ENCODE measurements at regions not wholly inside any gene's neighbourhood (a gene's known extent, or its start where the extent isn't known, plus 50 kb on each side); places are given as distances from the start of the nearest gene placed in this dataset.

GRCh38 chr12:97967831-97968230 is 505.2 kb downstream of the RMST start:
- H3K27ac ChIP-seq, result no peak overlapping the region
- TF ChIP-seq CTCF (IDR thresholded peaks at IDR 0.05), result no peak
- no peaks in the 10 kb centered on the region for H3K9me3 ChIP-seq
- H3K4me3 ChIP-seq, result no peak overlapping the region
- H3K27me3 ChIP-seq, result no peaks in the 10 kb centered on the region
- no peaks in the 10 kb centered on the region for H3K36me3 ChIP-seq
- no peaks in the 10 kb centered on the region for H3K4me1 ChIP-seq
- DNase-seq, result no peak

DNA sequence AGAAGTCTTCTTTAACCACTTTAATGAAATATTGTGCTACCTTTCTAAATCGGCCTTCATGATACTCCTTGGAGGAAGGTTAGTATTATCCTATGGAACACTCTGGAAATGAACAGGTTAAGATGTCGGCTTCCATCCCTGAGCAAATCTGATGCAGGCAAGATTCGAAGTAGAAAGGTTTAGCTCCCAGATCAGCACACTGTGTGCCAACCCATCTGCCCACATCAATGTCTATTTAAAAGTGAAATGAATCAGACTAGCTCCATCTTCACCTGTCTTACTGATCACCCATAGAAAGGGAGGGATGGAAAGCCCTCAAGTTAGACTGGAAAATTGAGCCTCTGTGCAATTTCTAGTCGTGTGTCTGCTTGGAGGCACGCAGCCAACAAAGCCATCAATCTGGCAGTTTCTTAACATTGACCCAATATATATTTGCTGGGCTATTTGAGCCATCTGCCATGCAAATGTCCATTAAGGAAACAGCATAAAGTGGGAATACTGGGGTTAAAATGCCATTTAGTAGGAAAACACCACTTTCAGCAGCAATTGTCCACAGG is 506.1 kb downstream of the RMST start:
- Histone ChIP-seq H3K27ac (no peak overlapping the region), H3K4me1 (no peaks in the 10 kb centered on the region), H3K36me3 (no peaks in the 10 kb centered on the region), H3K4me3 (no peak overlapping the region), H3K9me3 (no peaks in the 10 kb centered on the region), H3K27me3 (no peaks in the 10 kb centered on the region)
- no peak for DNase-seq
- TF ChIP-seq CTCF (IDR thresholded peaks at IDR 0.05) (no peak), POLR2A (IDR thresholded peaks at IDR 0.05) (no peak)

GRCh38 chr12:97977870-97978405 is 515.3 kb downstream of the RMST start:
- no peak for DNase-seq
- H3K4me1 ChIP-seq, result no peaks in the 10 kb centered on the region
- H3K36me3 ChIP-seq, result no peaks in the 10 kb centered on the region
- no peaks in the 10 kb centered on the region for H3K9me3 ChIP-seq
- TF ChIP-seq POLR2A (IDR thresholded peaks at IDR 0.05) (no peak), CTCF (IDR thresholded peaks at IDR 0.05) (no peak)
- H3K4me3 ChIP-seq, result no peak overlapping the region
- no peak overlapping the region for H3K27ac ChIP-seq
- no peaks in the 10 kb centered on the region for H3K27me3 ChIP-seq

DNA sequence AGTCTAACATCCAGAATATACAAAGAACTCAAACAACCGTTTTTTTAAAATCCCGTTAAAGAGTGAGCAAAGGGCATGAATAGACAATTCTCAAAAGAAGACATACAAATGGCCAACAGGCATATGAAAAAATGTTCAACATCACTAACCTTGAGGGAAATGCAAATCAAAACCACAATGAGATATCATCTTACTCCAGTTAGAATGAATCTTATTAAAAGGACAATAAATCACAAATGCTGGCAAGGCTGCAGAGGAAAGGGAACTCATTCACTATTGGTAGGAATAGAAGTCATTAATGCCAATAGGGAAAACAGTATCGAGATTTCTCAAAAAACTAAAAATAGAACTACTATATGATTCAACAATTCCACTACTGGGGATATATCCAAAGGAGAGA is 520.1 kb downstream of the RMST start:
- Histone ChIP-seq H3K4me1 (no peaks in the 10 kb centered on the region), H3K27me3 (no peaks in the 10 kb centered on the region), H3K9me3 (no peaks in the 10 kb centered on the region), H3K36me3 (no peaks in the 10 kb centered on the region), H3K27ac (no peak overlapping the region), H3K4me3 (no peak overlapping the region)
- no peak for DNase-seq
- TF ChIP-seq POLR2A (IDR thresholded peaks at IDR 0.05), result no peak
- no peak for TF ChIP-seq CTCF (IDR thresholded peaks at IDR 0.05)

DNA sequence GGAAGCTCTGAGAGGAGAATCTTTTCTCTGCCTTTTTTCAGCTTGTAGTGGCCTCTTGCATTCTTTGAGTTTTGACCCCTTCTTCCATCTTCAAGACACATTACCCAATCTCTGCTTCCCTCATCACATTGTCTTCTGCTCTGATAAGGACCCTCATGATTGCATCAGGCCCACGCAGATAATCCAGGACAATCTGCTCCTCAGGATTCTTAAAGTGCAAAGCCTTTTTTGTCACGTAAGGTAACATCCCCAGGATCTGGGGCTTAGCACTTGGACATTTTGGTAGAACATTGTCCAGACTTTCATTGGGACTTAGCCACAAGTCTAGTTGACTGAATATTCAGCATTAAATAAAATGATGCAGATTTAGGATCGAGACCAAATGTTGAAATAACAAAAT is 521.2 kb downstream of the RMST start:
- Histone ChIP-seq H3K27ac (no peak overlapping the region), H3K4me3 (no peak overlapping the region), H3K36me3 (no peaks in the 10 kb centered on the region), H3K4me1 (no peaks in the 10 kb centered on the region), H3K27me3 (no peaks in the 10 kb centered on the region), H3K9me3 (no peaks in the 10 kb centered on the region)
- DNase-seq, result no peak
- no peak for TF ChIP-seq CTCF (IDR thresholded peaks at IDR 0.05)
- TF ChIP-seq POLR2A (IDR thresholded peaks at IDR 0.05), result no peak

GRCh38 chr12:97984436-97984835 is 521.8 kb downstream of the RMST start:
- Histone ChIP-seq H3K4me3 (no peak overlapping the region), H3K4me1 (no peaks in the 10 kb centered on the region), H3K9me3 (no peaks in the 10 kb centered on the region), H3K27me3 (no peaks in the 10 kb centered on the region), H3K36me3 (no peaks in the 10 kb centered on the region), H3K27ac (no peak overlapping the region)
- TF ChIP-seq CTCF (IDR thresholded peaks at IDR 0.05) (no peak), POLR2A (IDR thresholded peaks at IDR 0.05) (no peak)
- DNase-seq, result no peak

Data from Peyer's patch (tissue), 4 donors.